Panc1 (cell line): ENCODE measurements at regions not wholly inside any gene's neighbourhood (a gene's known extent, or its start where the extent isn't known, plus 50 kb on each side); places are given as distances from the start of the nearest gene placed in this dataset.

Experiments used
- ATAC-seq: fragments of 200-7000 bp; cut with Tn5 transposase; 2 replicates; pipeline ENCODE4 v1.9.1; 2020; ENCODE audit warnings: mild to moderate bottlenecking, moderate library complexity
- BruUV-seq: library from RNA; stranded (reverse); fragments of 400-500 nt; replicated peaks from 2 replicates; lab custom pipeline; 2021; lab: Mats Ljungman, UMichigan
- CTCF ChIA-PET: fragments of 300-600 bp; sonication (Branson Sonifier 250); formaldehyde crosslinking; loops from one replicate; lab custom pipeline; 2022; ENCODE audit warnings: antibody characterized with exemption; lab: Charles Lee
- POLR2A ChIA-PET: fragments of 300-600 bp; sonication (Branson Sonifier 250); formaldehyde crosslinking; loops from one replicate; lab custom pipeline; 2022; ENCODE audit warnings: antibody characterized with exemption; lab: Charles Lee
- DNase-seq: peaks from one replicate; pipeline ENCODE4 v3.0.0-alpha.2; 2010; ENCODE audit warnings: low read depth, low spot score
- H3K27ac ChIP-seq: 2 replicates; pipeline ENCODE4 v1.5.1; 2011; ENCODE audit warnings: mild to moderate bottlenecking, low read length, inconsistent platforms
- H3K27me3 ChIP-seq: fragments of 200-500 bp; sonication (Bioruptor generic); 2 replicates; pipeline ENCODE4 v1.6.0; 2014; ENCODE audit warnings: low read length, inconsistent platforms; ENCODE audit not compliant: control insufficient read depth, insufficient read depth
- H3K36me3 ChIP-seq: fragments of 200-500 bp; sonication (Bioruptor generic); 2 replicates; pipeline ENCODE4 v1.5.1; 2014; ENCODE audit warnings: inconsistent platforms, mild to moderate bottlenecking, low read length, moderate library complexity; ENCODE audit not compliant: control insufficient read depth, insufficient read depth
- H3K4me1 ChIP-seq: 2 replicates; pipeline ENCODE4 v1.5.1; 2011; ENCODE audit warnings: inconsistent platforms, mild to moderate bottlenecking, low read length, moderate library complexity; ENCODE audit not compliant: control insufficient read depth, insufficient read depth
- H3K4me3 ChIP-seq, 2 experiments: 2 replicates each; pipeline ENCODE4 v1.5.1; 2011 to 2012; ENCODE audit warnings: low read depth in 2 of 2, low read length in 2 of 2, mild to moderate bottlenecking in 2 of 2, inconsistent platforms in 1 of 2, moderate library complexity in 1 of 2
- H3K9me3 ChIP-seq: fragments of 200-500 bp; sonication (Bioruptor generic); 2 replicates; pipeline ENCODE4 v1.5.1; 2014; ENCODE audit warnings: low read depth, mild to moderate bottlenecking, inconsistent platforms, low read length, moderate library complexity; ENCODE audit not compliant: control insufficient read depth, insufficient read depth
- POLR2AphosphoS5 ChIP-seq: IDR thresholded peaks from 2 replicates; pipeline ENCODE4 v1.6.1; 2012; ENCODE audit warnings: mild to moderate bottlenecking, low read depth, low read length, moderate library complexity
- SIN3A ChIP-seq: IDR thresholded peaks from 2 replicates; pipeline ENCODE4 v1.6.1; 2012; ENCODE audit warnings: low read depth, mild to moderate bottlenecking, low read length, moderate library complexity, borderline replicate concordance; ENCODE audit not compliant: insufficient read depth
- TCF7L2 ChIP-seq: IDR thresholded peaks from 2 replicates; pipeline ENCODE4 v1.6.1; 2011; ENCODE audit warnings: mild to moderate bottlenecking, low read depth, low read length, inconsistent platforms
- in situ Hi-C: cut with HindIII; loops from 2 replicates; pipeline ENCODE4 v1.10.0; 2016; ENCODE audit warnings: low sequenced_read_pairs, low pct_unique_long_range_greater_than_20kb
- intact Hi-C: fragments of 100-400 bp; cut with micrococcal nuclease; formaldehyde crosslinking; loops from one replicate; pipeline ENCODE4 v1.10.0; 2022; ENCODE audit not compliant: unreplicated experiment
- TF ChIP-seq, protein P1 (sequence below): fragments of 450-650 bp; IDR thresholded peaks from 2 replicates; pipeline ENCODE4 v1.5.1; 2017; ENCODE audit warnings: mild to moderate bottlenecking
- TF ChIP-seq, protein P2 (sequence below), 2 experiments: IDR thresholded peaks; 2 replicates each; pipeline ENCODE4 v1.6.1; 2011 to 2012; ENCODE audit warnings: low read depth in 2 of 2, control low read depth in 1 of 2, low read length in 1 of 2, mild to moderate bottlenecking in 1 of 2, moderate library complexity in 1 of 2; ENCODE audit not compliant: insufficient read depth in 1 of 2

DNA sequence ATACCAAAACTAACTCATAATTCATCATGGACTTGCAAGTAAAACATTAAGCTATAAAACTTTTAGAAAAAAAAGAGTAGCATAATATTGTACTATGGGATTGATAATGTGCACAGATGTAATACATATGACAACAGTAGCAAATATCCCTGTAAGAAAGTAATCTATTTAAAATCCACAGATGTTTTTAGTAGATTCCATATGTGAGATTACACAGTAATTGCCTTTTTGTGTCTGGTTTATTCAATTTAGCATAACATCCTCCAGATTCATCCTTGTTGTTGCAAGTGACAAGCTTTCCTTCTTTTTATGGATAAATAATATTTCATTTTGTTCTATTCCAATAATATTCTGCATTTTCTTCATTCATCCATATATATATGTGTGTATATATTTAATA is 278.2 kb upstream of the LRRTM4 start:
- Histone ChIP-seq H3K27ac (no peak overlapping the region), H3K27me3 (no peaks in the 10 kb centered on the region), H3K36me3 (no peaks in the 10 kb centered on the region; the same call in 1 of the 2 replicates), H3K4me1 (no peaks in the 10 kb centered on the region), H3K4me3 (no peak overlapping the region), H3K9me3 (0 out of 2 replicates have a peak, but pooled peaks cover 6% of the 10 kb centered on the region)
- CTCF ChIA-PET = no interaction called here
- in situ Hi-C loops = no loop called here
- TF ChIP-seq, protein P1, sequence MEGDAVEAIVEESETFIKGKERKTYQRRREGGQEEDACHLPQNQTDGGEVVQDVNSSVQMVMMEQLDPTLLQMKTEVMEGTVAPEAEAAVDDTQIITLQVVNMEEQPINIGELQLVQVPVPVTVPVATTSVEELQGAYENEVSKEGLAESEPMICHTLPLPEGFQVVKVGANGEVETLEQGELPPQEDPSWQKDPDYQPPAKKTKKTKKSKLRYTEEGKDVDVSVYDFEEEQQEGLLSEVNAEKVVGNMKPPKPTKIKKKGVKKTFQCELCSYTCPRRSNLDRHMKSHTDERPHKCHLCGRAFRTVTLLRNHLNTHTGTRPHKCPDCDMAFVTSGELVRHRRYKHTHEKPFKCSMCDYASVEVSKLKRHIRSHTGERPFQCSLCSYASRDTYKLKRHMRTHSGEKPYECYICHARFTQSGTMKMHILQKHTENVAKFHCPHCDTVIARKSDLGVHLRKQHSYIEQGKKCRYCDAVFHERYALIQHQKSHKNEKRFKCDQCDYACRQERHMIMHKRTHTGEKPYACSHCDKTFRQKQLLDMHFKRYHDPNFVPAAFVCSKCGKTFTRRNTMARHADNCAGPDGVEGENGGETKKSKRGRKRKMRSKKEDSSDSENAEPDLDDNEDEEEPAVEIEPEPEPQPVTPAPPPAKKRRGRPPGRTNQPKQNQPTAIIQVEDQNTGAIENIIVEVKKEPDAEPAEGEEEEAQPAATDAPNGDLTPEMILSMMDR = no peak
- TF ChIP-seq TCF7L2 = no peak
- no peak for TF ChIP-seq SIN3A
- TF ChIP-seq POLR2AphosphoS5 = no peak
- TF ChIP-seq, protein P2, sequence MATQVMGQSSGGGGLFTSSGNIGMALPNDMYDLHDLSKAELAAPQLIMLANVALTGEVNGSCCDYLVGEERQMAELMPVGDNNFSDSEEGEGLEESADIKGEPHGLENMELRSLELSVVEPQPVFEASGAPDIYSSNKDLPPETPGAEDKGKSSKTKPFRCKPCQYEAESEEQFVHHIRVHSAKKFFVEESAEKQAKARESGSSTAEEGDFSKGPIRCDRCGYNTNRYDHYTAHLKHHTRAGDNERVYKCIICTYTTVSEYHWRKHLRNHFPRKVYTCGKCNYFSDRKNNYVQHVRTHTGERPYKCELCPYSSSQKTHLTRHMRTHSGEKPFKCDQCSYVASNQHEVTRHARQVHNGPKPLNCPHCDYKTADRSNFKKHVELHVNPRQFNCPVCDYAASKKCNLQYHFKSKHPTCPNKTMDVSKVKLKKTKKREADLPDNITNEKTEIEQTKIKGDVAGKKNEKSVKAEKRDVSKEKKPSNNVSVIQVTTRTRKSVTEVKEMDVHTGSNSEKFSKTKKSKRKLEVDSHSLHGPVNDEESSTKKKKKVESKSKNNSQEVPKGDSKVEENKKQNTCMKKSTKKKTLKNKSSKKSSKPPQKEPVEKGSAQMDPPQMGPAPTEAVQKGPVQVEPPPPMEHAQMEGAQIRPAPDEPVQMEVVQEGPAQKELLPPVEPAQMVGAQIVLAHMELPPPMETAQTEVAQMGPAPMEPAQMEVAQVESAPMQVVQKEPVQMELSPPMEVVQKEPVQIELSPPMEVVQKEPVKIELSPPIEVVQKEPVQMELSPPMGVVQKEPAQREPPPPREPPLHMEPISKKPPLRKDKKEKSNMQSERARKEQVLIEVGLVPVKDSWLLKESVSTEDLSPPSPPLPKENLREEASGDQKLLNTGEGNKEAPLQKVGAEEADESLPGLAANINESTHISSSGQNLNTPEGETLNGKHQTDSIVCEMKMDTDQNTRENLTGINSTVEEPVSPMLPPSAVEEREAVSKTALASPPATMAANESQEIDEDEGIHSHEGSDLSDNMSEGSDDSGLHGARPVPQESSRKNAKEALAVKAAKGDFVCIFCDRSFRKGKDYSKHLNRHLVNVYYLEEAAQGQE (IDR thresholded peaks at IDR 0.05; ENCODE audit: insufficient read depth in 1 of 2, low read depth in 2 of 2, low read length in 1 of 2) = no peak
- POLR2A ChIA-PET = no interaction called here
- intact Hi-C loops = no loop called here
- DNase-seq (no peak), ATAC-seq (no peak)
- no TSS peak for BruUV-seq

DNA sequence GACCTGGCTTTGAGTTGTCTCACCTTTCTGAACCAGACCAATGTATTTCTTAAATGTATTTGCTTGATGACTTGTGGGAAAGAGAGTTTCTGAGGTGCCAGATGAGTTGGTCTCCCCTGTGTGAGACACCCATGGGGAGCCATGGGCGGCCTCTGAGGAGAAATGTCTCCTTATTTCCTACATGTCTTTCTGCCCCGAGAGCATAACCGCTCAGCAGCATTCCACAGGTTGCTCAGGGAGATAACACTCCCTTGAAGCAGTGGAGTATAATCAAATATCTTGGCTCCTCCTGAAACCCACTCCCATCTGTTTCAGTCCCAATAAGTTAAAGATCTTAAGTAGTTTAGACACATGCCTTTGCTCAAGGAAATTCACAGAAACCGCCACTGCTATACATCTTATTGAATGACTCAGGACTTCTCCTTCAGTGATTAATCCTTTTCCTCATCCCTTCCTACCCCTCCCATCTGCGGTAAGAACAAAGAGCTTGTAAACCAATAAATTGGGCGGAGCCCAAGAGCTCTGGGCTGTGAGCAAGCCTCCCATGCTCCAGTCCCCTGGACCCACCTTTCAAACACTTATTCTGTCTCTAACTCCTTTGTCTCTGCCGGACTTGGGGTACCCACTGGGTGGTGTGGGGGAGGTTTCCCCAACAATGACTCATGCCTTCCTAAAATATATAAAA is 285.5 kb upstream of the LRRTM4 start:
- H3K4me3 ChIP-seq = no peak overlapping the region
- no peak overlapping the region for H3K27ac ChIP-seq
- POLR2A ChIA-PET = no interaction called here
- no TSS peak for BruUV-seq
- H3K36me3 ChIP-seq = no peaks in the 10 kb centered on the region
- CTCF ChIA-PET = no interaction called here
- no peaks in the 10 kb centered on the region for H3K27me3 ChIP-seq
- H3K9me3 ChIP-seq = no peaks in the 10 kb centered on the region
- in situ Hi-C loops = no loop called here
- intact Hi-C loops = no loop called here
- TF ChIP-seq TCF7L2 = no peak
- TF ChIP-seq, protein P2 (IDR thresholded peaks at IDR 0.05; ENCODE audit: insufficient read depth in 1 of 2, low read depth in 2 of 2, low read length in 1 of 2) = no peak
- TF ChIP-seq, protein P1 = no peak
- TF ChIP-seq SIN3A = no peak
- TF ChIP-seq POLR2AphosphoS5 = no peak
- no peaks in the 10 kb centered on the region for H3K4me1 ChIP-seq
- no peak for DNase-seq
- ATAC-seq = no peak
